ENCODE measurements at regions not wholly inside any gene's neighbourhood (a gene's known extent, or its start where the extent isn't known, plus 50 kb on each side); places are given as distances from the start of the nearest gene placed in this dataset.
A peak's percentile ranks its signal among the peaks of the same experiment; 100 is the strongest.

GRCh38 chr5:160970605-160971191, 118.7 kb upstream of the ATP10B start:
- no peak for DNase-seq (ENCODE audit: extremely low read depth in 1 of 11, low read depth in 9 of 11, low spot score in 4 of 11)

DNA sequence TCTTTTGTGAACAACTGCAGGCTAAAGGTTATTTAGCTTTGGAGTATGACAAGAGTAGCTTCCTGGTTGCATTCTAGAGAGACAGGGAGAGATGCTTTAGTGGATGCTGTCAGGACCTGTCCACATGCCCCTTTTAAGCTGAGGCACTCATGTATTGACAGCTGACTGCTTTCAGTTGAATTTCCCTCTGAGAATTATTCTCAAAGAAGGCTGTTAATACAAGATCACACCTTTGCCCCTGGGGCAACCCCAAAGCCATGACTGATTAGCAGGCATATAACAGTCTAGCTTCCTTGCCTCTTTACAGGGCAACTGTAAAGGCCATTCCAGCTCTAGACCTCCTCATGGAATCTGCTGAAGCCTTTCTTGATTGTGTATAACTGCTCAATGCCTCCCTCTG, 117.6 kb upstream of the ATP10B start:
- no peak for DNase-seq (ENCODE audit: extremely low read depth in 1 of 11, low read depth in 9 of 11, low spot score in 4 of 11)

- no peak for DNase-seq (ENCODE audit: extremely low read depth in 1 of 11, low read depth in 9 of 11, low spot score in 4 of 11)
Measured at GRCh38 chr5:160968480-160968879, 116.5 kb upstream of the ATP10B start.

GRCh38 chr5:160966921-160967320, 114.9 kb upstream of the ATP10B start:
- DNase-seq (ENCODE audit: extremely low read depth in 1 of 11, low read depth in 9 of 11, low spot score in 4 of 11) = no peak

- no peak for DNase-seq (ENCODE audit: extremely low read depth in 1 of 11, low read depth in 9 of 11, low spot score in 4 of 11)
Measured at GRCh38 chr5:160961761-160962160, 109.8 kb upstream of the ATP10B start.

GRCh38 chr5:160961038-160961437, 109.0 kb upstream of the ATP10B start:
- peak in 1 of 11 donors; percentile 43 for DNase-seq (ENCODE audit: extremely low read depth in 1 of 11, low read depth in 9 of 11, low spot score in 4 of 11)

GRCh38 chr5:160960592-160960991, 108.6 kb upstream of the ATP10B start:
- no peak for DNase-seq (ENCODE audit: extremely low read depth in 1 of 11, low read depth in 9 of 11, low spot score in 4 of 11)

DNA sequence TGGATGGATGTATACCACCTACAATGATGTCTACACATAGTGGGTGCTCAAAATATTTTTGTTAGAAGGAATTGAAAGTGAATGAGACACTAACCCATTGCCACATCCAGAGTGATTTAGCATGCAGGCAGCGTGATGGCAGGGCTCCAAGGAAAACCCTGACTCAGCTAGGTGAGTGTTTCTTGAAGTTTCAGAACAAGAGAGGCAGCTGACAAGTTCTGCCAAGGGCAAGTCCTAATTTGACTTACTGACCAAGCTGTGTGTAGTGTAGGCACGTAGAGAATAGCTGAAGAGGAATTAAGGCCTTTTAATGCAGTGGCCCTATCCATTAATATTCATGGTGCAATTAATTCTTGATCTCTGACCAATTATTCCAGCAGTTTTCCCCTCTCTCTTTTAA, 107.8 kb upstream of the ATP10B start:
- peak in 1 of 11 donors; percentile 20 for DNase-seq (ENCODE audit: extremely low read depth in 1 of 11, low read depth in 9 of 11, low spot score in 4 of 11)

DNA sequence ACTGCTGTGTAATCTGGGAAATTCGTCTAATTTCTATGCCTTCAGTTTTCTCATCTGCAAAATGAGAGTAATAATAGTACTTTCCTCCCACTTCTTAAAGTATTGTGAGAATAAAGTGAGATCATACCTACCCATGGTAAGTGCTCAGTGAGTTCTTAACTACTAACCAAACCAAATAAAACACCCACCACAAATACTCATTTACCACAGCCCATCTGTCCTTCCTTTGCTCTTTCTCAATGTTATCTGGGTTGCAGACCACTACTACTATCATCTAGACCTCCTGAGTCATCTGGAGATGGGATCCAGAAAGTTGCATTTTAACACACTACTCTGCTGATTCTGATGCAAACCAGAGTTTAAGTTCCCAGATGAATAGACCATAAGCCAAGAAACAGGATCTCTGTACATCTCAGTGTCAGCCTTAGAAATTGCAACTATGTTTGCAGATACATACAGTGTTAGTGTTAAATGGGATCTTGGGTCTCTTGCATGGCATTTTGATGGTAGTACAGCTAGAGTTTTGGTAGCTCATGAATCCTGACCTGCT, 105.4 kb upstream of the ATP10B start:
- DNase-seq (ENCODE audit: extremely low read depth in 1 of 11, low read depth in 9 of 11, low spot score in 4 of 11) = no peak

DNA sequence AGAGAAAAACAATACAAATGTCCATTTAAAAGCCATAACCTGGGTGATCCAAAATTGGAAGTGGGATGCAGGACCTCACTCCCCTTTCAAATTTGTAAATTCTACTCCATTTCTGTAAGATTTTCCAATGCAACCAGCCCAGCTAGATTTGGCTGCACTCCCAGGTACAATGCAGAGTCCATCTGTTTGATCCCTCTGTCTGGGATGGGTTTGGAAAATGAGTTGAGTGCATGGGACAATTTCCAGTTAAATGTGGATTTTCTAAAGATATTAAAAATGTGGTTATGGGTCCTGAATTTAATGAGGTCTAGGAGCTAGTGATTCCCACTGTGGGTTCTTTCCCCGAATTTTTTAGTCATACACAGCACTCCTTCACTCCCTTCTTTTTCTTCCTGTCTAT, 104.0 kb upstream of the ATP10B start:
- DNase-seq (ENCODE audit: extremely low read depth in 1 of 11, low read depth in 9 of 11, low spot score in 4 of 11) = no peak

DNA sequence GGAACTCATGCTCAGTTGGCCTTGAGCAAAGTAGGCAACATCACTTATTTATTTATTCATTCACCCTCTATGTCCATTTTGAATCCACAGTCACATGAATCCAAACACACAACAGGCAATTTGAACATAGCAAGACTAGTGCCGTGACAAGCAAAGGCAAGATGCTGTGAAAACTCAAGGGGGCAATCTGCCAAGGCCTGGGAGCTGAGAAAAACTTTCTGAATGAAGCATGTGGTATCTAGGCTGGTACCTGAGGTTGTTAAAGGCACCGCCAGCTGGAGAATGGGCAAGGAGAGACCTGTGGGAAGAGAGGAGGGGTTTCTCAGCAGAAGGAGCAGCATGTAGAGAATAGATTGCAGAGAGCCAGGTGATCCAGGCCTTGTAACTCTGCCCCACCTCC, 98.3 kb upstream of the ATP10B start:
- DNase-seq (ENCODE audit: extremely low read depth in 1 of 11, low read depth in 9 of 11, low spot score in 4 of 11) = no peak

DNA sequence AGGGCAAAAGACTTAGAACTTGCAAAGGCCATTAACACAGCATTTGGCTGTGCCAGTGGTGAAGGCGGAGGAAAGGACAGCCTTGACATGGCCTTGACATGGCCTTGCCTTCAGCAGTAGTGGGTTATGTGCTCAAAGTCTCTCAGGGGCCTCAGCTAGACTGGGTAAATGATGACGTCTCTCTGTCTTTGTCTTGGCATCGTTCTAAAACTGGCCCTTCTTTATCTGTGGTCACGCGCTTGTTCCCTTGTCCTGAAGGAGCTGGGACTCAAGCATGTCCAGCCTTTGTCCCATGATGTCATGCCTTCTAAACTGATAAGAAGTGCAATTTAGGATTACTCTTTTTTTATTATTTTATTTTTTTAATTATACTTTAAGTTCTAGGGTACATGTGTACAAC, 88.7 kb upstream of the ATP10B start:
- no peak for DNase-seq (ENCODE audit: extremely low read depth in 1 of 11, low read depth in 9 of 11, low spot score in 4 of 11)

DNA sequence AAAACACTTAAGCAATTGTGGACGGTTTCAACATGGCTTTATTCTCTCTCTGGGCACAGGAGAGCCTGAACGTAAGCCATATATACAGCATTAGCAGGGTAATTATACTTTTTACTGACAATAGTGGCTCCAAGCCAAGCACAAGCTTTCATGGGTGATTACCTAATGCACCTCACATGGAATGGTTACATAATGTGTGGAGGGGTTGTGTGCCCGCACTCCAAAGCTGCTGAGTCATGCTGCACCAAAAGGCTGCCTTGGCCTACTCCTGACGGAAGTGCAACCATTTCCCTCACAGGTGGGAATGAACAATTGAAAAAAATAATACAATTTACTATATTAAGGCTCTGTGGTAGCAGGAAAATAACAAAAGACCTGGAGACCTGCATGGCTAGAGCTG, 86.5 kb upstream of the ATP10B start:
- DNase-seq (ENCODE audit: extremely low read depth in 1 of 11, low read depth in 9 of 11, low spot score in 4 of 11) = no peak

GRCh38 chr5:160937570-160937969, 85.6 kb upstream of the ATP10B start:
- DNase-seq (ENCODE audit: extremely low read depth in 1 of 11, low read depth in 9 of 11, low spot score in 4 of 11) = no peak

DNA sequence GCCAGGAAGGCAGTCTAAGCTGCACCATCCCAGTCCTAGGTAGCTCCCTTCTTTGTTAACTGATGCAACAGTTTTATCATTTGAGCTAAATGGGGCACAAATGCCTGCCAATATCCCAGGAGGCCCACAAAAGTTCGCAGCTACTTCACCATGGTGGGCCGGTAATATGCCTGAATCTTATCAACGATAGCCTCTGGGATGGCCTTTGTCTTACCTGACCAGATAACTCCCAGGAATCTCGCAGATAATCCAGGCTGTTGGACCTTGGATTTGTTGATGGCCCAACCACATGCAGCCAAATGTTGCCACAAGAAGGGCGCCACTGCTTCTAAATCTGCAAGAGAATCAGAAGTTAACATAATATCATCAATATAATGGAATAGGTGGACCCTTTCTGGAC, 83.8 kb upstream of the ATP10B start:
- DNase-seq (ENCODE audit: extremely low read depth in 1 of 11, low read depth in 9 of 11, low spot score in 4 of 11) = no peak

- DNase-seq (ENCODE audit: extremely low read depth in 1 of 11, low read depth in 9 of 11, low spot score in 4 of 11) = no peak
Measured at GRCh38 chr5:160931283-160931682, 79.3 kb upstream of the ATP10B start.

- peak in 9 of 11 donors; percentile 31 to 76 (median 46) for DNase-seq (ENCODE audit: extremely low read depth in 1 of 11, low read depth in 9 of 11, low spot score in 4 of 11)
Measured at GRCh38 chr5:160930406-160930805, 78.4 kb upstream of the ATP10B start.

DNA sequence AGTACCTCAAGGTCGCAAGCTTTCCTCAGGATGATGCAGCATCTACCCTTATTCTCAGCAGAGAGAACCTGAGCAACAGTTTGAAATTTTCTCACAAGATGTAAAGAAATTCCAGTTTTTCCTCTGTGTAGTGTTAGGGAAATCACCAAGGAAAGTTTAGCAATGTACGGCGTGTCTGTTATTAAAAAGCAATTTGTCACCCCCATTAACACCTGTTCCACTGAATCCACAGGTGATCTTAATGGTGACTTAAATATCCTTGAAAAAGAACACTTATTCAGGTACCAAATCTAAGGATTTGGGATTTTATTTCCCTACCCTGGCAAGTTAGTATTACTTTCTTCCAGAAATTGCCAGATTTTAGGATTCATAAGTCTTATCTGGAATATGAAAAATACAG, 77.9 kb upstream of the ATP10B start:
- no peak for DNase-seq (ENCODE audit: extremely low read depth in 1 of 11, low read depth in 9 of 11, low spot score in 4 of 11)

DNA sequence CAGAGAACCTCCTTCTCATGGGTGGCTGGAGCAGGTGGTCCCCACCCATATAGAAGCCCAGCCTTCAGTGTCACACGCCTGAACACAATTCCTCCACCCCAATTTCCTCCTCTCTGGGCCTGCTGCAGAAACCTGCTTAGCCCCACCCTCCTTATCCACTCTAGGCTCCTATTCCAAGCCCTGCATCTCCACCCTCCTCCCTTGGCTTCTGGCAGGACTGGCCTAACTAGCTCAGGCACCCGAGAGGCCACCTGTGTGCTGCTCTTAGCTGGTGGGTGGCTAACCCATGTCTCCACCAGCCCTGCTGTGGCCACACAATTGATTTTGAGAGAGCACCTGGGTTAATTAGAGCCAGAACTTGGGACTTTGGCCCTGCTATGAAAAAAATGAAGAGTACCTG, 77.3 kb upstream of the ATP10B start:
- DNase-seq (ENCODE audit: extremely low read depth in 1 of 11, low read depth in 9 of 11, low spot score in 4 of 11) = no peak

DNA sequence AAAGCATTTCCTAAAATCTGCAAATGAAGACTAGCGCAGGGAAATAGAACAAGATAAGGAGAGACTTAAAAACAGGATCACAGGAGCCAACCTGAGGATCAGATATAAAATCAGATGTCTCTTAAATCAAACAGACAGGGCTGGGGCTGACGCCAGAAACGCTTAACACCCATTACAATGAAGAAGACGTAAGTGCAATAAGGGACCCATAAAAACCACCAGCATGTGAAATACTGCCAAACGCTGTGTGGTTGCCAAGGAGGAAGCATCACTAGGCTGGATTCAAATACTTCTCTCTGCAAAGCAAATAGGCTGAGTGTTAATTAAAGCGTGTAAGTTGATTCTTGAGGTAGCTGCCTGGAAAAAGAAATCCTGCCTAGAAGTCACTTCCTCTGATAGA, 74.4 kb upstream of the ATP10B start:
- peak in 10 of 11 donors; percentile 29 to 64 (median 42) for DNase-seq (ENCODE audit: extremely low read depth in 1 of 11, low read depth in 9 of 11, low spot score in 4 of 11)

- no peak for DNase-seq (ENCODE audit: extremely low read depth in 1 of 11, low read depth in 9 of 11, low spot score in 4 of 11)
Measured at GRCh38 chr5:160925281-160925680, 73.3 kb upstream of the ATP10B start.
